Adrenal gland (tissue), 9 donors: ENCODE measurements at regions not wholly inside any gene's neighbourhood (a gene's known extent, or its start where the extent isn't known, plus 50 kb on each side); places are given as distances from the start of the nearest gene placed in this dataset.

Source experiments
- DNase-seq, 7 donors: peaks; one replicate each; pipeline ENCODE4 v3.0.0-alpha.2; 2019 to 2020
- H3K27ac ChIP-seq, 5 donors: fragments of 200-600 bp; sonication (generic) in 4 of 5; 1 replicate in 3 of 5; 2 replicates in 2 of 5; pipeline versions ENCODE4 v1.5.1 to v1.8.0; 2016 to 2020; ENCODE audit warnings: mild to moderate bottlenecking in 1 of 5
- H3K27me3 ChIP-seq: fragments of 200-600 bp; 2 replicates; pipeline ENCODE4 v1.8.0; 2021
- H3K36me3 ChIP-seq, 2 donors: fragments of 200-600 bp; replicated peaks in 1 of 2; 1 replicate in 1 of 2; 2 replicates in 1 of 2; pipeline versions ENCODE4 v1.5.1 to v1.8.0; 2018 to 2022
- H3K4me1 ChIP-seq, 2 donors: fragments of 200-600 bp; replicated peaks in 1 of 2; 1 replicate in 1 of 2; 2 replicates in 1 of 2; pipeline versions ENCODE4 v1.5.1 to v1.8.0; 2018 to 2021
- H3K4me3 ChIP-seq, 4 donors: fragments of 200-600 bp; sonication (generic) in 3 of 4; one replicate each; pipeline ENCODE4 v1.5.1; 2016 to 2018
- H3K9me3 ChIP-seq, 3 donors: fragments of 200-600 bp; sonication (generic) in 1 of 3; replicated peaks in 1 of 3; 1 replicate in 2 of 3; 2 replicates in 1 of 3; pipeline versions ENCODE4 v1.5.1 to v1.8.0; 2016 to 2021
- CTCF ChIP-seq, 6 experiments: fragments of 450-650 bp in 4 of 6; fragments of 200-600 bp in 2 of 6; sonication (generic) in 1 of 6; IDR thresholded peaks; 1 replicate in 5 of 6; 2 replicates in 1 of 6; pipeline versions ENCODE4 v1.5.1 to v1.8.0; 2016 to 2021; ENCODE audit warnings: antibody characterized with exemption in 6 of 6, mild to moderate bottlenecking in 2 of 6, moderate library complexity in 1 of 6
- POLR2A ChIP-seq, 2 donors: fragments of 450-650 bp; IDR thresholded peaks; one replicate each; pipeline ENCODE4 v1.6.1; 2017; ENCODE audit warnings: antibody characterized with exemption in 2 of 2, mild to moderate bottlenecking in 2 of 2, moderate library complexity in 1 of 2
- WGBS, 4 donors: extraction: QIAGEN DNeasy Blood & Tissue Kit in 2 of 4; methylation state at CpG; one replicate each; pipeline versions ENCODE4 v1.1.5 to v1.1.7; 2013 to 2017; 5-methylcytosine and 5-hydroxymethylcytosine counted together
- intact Hi-C, 2 donors: fragments of 100-400 bp; cut with DNase I; formaldehyde crosslinking; loops; one replicate each; pipeline versions ENCODE4 v1.14.1 to v1.15.0; 2022 to 2023
- donor health status: healthy with polysubstance abuse.
- donor health status: Bipolar disorder and iron deficiency.
- donor health status: DM: yes; HTN: yes; CAD: no.
- donor health status: DM: no; HTN: no; CAD: no.
- donor health status: DM: no; HTN: no; CAD: no.

- H3K4me1 ChIP-seq: peaks cover 40 to 42% of the 10 kb centered on the region in 2 donors
- H3K27ac ChIP-seq: peak overlapping the region in 1 of 5 donors; percentile 79
- H3K36me3 ChIP-seq: no peaks in the 10 kb centered on the region
- TF ChIP-seq CTCF (IDR thresholded peaks at IDR 0.05) (no peak), POLR2A (IDR thresholded peaks at IDR 0.05) (no peak)
- no peaks in the 10 kb centered on the region for H3K9me3 ChIP-seq
- DNase-seq: no peak
- intact Hi-C loops: no loop called here
- 70 to 81% (median 75%) methylated on average over 5 of the region's 5 CpGs for WGBS, 4 donors
- no peak overlapping the region for H3K4me3 ChIP-seq
- no peaks in the 10 kb centered on the region for H3K27me3 ChIP-seq
These were observed 204.4 kb upstream of the NUDT4 start for GRCh38 chr12:93173178-93173957.

GRCh38 chr12:93174048-93174447 lies 203.7 kb upstream of the NUDT4 start:
- intact Hi-C loops: no loop called here
- Histone ChIP-seq H3K4me1 (peaks cover 37 to 42% of the 10 kb centered on the region in 2 donors), H3K27ac (peak overlapping the region in 2 of 5 donors; percentile 19 to 79), H3K36me3 (no peaks in the 10 kb centered on the region), H3K4me3 (no peak overlapping the region), H3K9me3 (no peaks in the 10 kb centered on the region), H3K27me3 (no peaks in the 10 kb centered on the region)
- DNase-seq: peak in 6 of 7 donors; percentile 28 to 76 (median 60)
- no peak for TF ChIP-seq CTCF (IDR thresholded peaks at IDR 0.05)
- TF ChIP-seq POLR2A (IDR thresholded peaks at IDR 0.05): no peak
- 28 to 36% (median 33%) methylated on average over 3 of the region's 3 CpGs for WGBS, 4 donors

GRCh38 chr12:93174473-93174872 lies 203.3 kb upstream of the NUDT4 start:
- H3K27ac ChIP-seq: peak overlapping the region in 2 of 5 donors; percentile 19 to 79
- no peaks in the 10 kb centered on the region for H3K27me3 ChIP-seq
- TF ChIP-seq POLR2A (IDR thresholded peaks at IDR 0.05) (no peak), CTCF (IDR thresholded peaks at IDR 0.05) (no peak)
- peaks cover 37 to 42% of the 10 kb centered on the region in 2 donors for H3K4me1 ChIP-seq
- no peaks in the 10 kb centered on the region for H3K9me3 ChIP-seq
- peak in 5 of 7 donors; percentile 27 to 65 (median 49) for DNase-seq
- intact Hi-C loops: no loop called here
- H3K4me3 ChIP-seq: no peak overlapping the region
- WGBS, 4 donors: 69 to 85% (median 80%) methylated on average over 5 of the region's 5 CpGs
- no peaks in the 10 kb centered on the region for H3K36me3 ChIP-seq

- Histone ChIP-seq H3K27me3 (no peaks in the 10 kb centered on the region), H3K36me3 (no peaks in the 10 kb centered on the region), H3K4me3 (no peak overlapping the region), H3K4me1 (peaks cover 37 to 42% of the 10 kb centered on the region in 2 donors), H3K9me3 (no peaks in the 10 kb centered on the region), H3K27ac (peak overlapping the region; percentile 28 to 83 (median 71))
- peak in 1 of 7 donors; percentile 23 for DNase-seq
- intact Hi-C loops: no loop called here
- no peak for TF ChIP-seq CTCF (IDR thresholded peaks at IDR 0.05)
- no peak for TF ChIP-seq POLR2A (IDR thresholded peaks at IDR 0.05)
- WGBS, 4 donors: 12 to 19% (median 18%) methylated on average over 1 of the region's 1 CpG
These were observed 201.6 kb upstream of the NUDT4 start for GRCh38 chr12:93176165-93176564.
